GM19324 (cell line): ENCODE measurements at regions not wholly inside any gene's neighbourhood (a gene's known extent, or its start where the extent isn't known, plus 50 kb on each side); places are given as distances from the start of the nearest gene placed in this dataset.
"Not testable (repeated sequence)": the region's sequence is repeated elsewhere in the genome, so short reads cannot be mapped to it uniquely, and the experiment has no call there.

Experiments
- ATAC-seq: cut with Tn5 transposase; IDR thresholded peaks from one replicate; pipeline ENCODE4 v1.9.1; 2021; ENCODE audit warnings: mild to moderate bottlenecking, moderate library complexity; ENCODE audit not compliant: unreplicated experiment, low FRiP score

- ATAC-seq, result no peak
These were observed 87.1 kb upstream of the KCNA1 start for GRCh38 chr12:4822572-4822971.

GRCh38 chr12:4824380-4824779 lies 85.3 kb upstream of the KCNA1 start:
- ATAC-seq, result no peak

GRCh38 chr12:4825011-4825858 lies 84.5 kb upstream of the KCNA1 start:
- ATAC-seq, result no peak

- no peak for ATAC-seq
These were observed 82.8 kb upstream of the KCNA1 start for GRCh38 chr12:4826909-4827308.

- ATAC-seq, result no peak
These were observed 81.5 kb upstream of the KCNA1 start for GRCh38 chr12:4828176-4828575.

- no peak for ATAC-seq
These were observed 80.4 kb upstream of the KCNA1 start for GRCh38 chr12:4829161-4829792.

GRCh38 chr12:4829793-4830162 lies 79.9 kb upstream of the KCNA1 start:
- ATAC-seq, result no peak

GRCh38 chr12:4830556-4831210 lies 79.0 kb upstream of the KCNA1 start:
- no peak for ATAC-seq

GRCh38 chr12:4833053-4833452 lies 76.7 kb upstream of the KCNA1 start:
- no peak for ATAC-seq

- ATAC-seq, result no peak
These were observed 76.2 kb upstream of the KCNA1 start for GRCh38 chr12:4833524-4833923.

GRCh38 chr12:4842401-4842800 lies 67.3 kb upstream of the KCNA1 start:
- not testable (repeated sequence) for ATAC-seq

GRCh38 chr12:4843907-4844306 lies 65.8 kb upstream of the KCNA1 start:
- ATAC-seq, result no peak

- ATAC-seq, result no peak
These were observed 62.0 kb upstream of the KCNA1 start for GRCh38 chr12:4847713-4848112.

- ATAC-seq, result no peak
These were observed 60.6 kb upstream of the KCNA1 start for GRCh38 chr12:4849115-4849541.

GRCh38 chr12:4849795-4850345 lies 59.8 kb upstream of the KCNA1 start:
- ATAC-seq, result no peak

GRCh38 chr12:4850857-4851380 lies 58.8 kb upstream of the KCNA1 start:
- ATAC-seq, result no peak

- ATAC-seq, result no peak
These were observed 57.4 kb upstream of the KCNA1 start for GRCh38 chr12:4852308-4852707.

- ATAC-seq, result no peak
These were observed 56.8 kb upstream of the KCNA1 start for GRCh38 chr12:4852911-4853310.

- no peak for ATAC-seq
These were observed 54.4 kb upstream of the KCNA1 start for GRCh38 chr12:4855121-4855924.

- no peak for ATAC-seq
These were observed 53.1 kb upstream of the KCNA1 start for GRCh38 chr12:4856596-4856995.
